GM19238 (cell line): ENCODE measurements at regions not wholly inside any gene's neighbourhood (a gene's known extent, or its start where the extent isn't known, plus 50 kb on each side); places are given as distances from the start of the nearest gene placed in this dataset.

ENCODE experiments used
- DNase-seq: peaks from one replicate; pipeline ENCODE4 v3.0.0; 2011; ENCODE audit warnings: low spot score; ENCODE audit not compliant: insufficient read length

GRCh38 chr6:71513036-71513435 is 224.4 kb downstream of the OGFRL1 start:
- DNase-seq = no peak

- no peak for DNase-seq
Measured at GRCh38 chr6:71523548-71523947, 234.9 kb downstream of the OGFRL1 start.

GRCh38 chr6:71524201-71524600 is 235.6 kb downstream of the OGFRL1 start:
- DNase-seq = no peak

GRCh38 chr6:71527886-71528285 is 239.3 kb downstream of the OGFRL1 start:
- no peak for DNase-seq

- no peak for DNase-seq
Measured at GRCh38 chr6:71529026-71529425, 240.4 kb downstream of the OGFRL1 start.

- DNase-seq = no peak
Measured at GRCh38 chr6:71529769-71530168, 241.2 kb downstream of the OGFRL1 start.

- DNase-seq = no peak
Measured at GRCh38 chr6:71531006-71531405, 242.4 kb downstream of the OGFRL1 start.

- no peak for DNase-seq
Measured at GRCh38 chr6:71531841-71532240, 243.2 kb downstream of the OGFRL1 start.

GRCh38 chr6:71533939-71534379 is 245.3 kb downstream of the OGFRL1 start:
- DNase-seq = no peak

GRCh38 chr6:71534921-71535320 is 246.3 kb downstream of the OGFRL1 start:
- no peak for DNase-seq

GRCh38 chr6:71537717-71538116 is 249.1 kb downstream of the OGFRL1 start:
- DNase-seq = no peak

- no peak for DNase-seq
Measured at GRCh38 chr6:71544028-71544427, 255.4 kb downstream of the OGFRL1 start.

- no peak for DNase-seq
Measured at GRCh38 chr6:71544906-71545305, 256.3 kb downstream of the OGFRL1 start.

GRCh38 chr6:71545905-71546304 is 257.3 kb downstream of the OGFRL1 start:
- no peak for DNase-seq

GRCh38 chr6:71551798-71552197 is 263.2 kb downstream of the OGFRL1 start:
- DNase-seq = no peak

- DNase-seq = no peak
Measured at GRCh38 chr6:71556141-71556540, 267.5 kb downstream of the OGFRL1 start.

- no peak for DNase-seq
Measured at GRCh38 chr6:71558974-71559373, 270.4 kb downstream of the OGFRL1 start.

- DNase-seq = no peak
Measured at GRCh38 chr6:71567562-71567961, 279.0 kb downstream of the OGFRL1 start.

- no peak for DNase-seq
Measured at GRCh38 chr6:71577766-71578165, 289.2 kb downstream of the OGFRL1 start.

- no peak for DNase-seq
Measured at GRCh38 chr6:71579902-71580301, 291.3 kb downstream of the OGFRL1 start.

- no peak for DNase-seq
Measured at GRCh38 chr6:71582820-71583219, 294.2 kb downstream of the OGFRL1 start.

- no peak for DNase-seq
Measured at GRCh38 chr6:71584712-71585436, 296.3 kb downstream of the OGFRL1 start.

GRCh38 chr6:71585472-71585871 is 296.9 kb downstream of the OGFRL1 start:
- DNase-seq = no peak

- no peak for DNase-seq
Measured at GRCh38 chr6:71588490-71588889, 297.9 kb upstream of the RIMS1 start.
